DND-41 (cell line): ENCODE measurements at regions not wholly inside any gene's neighbourhood (a gene's known extent, or its start where the extent isn't known, plus 50 kb on each side); places are given as distances from the start of the nearest gene placed in this dataset.

Experiments used
- CTCF ChIP-seq: IDR thresholded peaks from 2 replicates; pipeline ENCODE4 v1.5.1; 2012; ENCODE audit warnings: borderline replicate concordance, low read length, moderate library complexity, mild to moderate bottlenecking; ENCODE audit not compliant: poor library complexity, severe bottlenecking; ENCODE audit errors: extremely low read depth
- EZH2 ChIP-seq: IDR thresholded peaks from 3 replicates; pipeline ENCODE4 v1.6.1; 2012; ENCODE audit warnings: borderline replicate concordance, low read depth, mild to moderate bottlenecking, moderate library complexity, low read length, inconsistent platforms; ENCODE audit not compliant: severe bottlenecking

DNA sequence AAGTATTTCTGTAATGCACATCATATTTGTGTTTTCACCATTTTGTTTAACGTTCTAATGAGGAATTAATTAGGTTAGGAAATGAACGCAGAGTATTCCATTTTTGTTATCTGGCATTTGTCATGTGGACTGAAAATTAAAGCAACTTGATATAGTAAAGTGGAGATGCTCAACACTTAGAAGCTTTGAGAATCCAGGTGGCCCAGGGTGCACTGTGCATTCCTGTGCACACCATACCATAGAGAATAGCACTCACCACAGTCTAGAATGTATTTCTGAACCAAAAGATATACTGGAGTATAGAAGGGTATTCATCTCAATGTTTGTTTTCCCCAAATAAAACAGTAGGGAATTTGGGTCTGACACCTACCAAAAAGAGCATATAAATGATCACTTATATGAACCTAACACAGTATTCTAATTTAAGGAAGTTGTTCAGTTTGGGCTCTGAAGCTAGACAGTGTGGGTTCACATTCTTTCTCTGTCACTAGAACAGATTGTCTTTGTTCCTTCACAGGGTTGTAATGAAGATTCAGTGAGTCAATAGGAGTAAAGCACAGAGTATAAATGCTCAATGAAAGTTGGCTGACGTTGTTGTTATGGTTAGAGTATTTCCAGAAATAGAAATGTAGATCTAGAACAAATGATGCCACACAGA lies 125.6 kb upstream of the DMRT1 start:
- TF ChIP-seq CTCF (no peak), EZH2 (no peak)
